ENCODE measurements at regions not wholly inside any gene's neighbourhood (a gene's known extent, or its start where the extent isn't known, plus 50 kb on each side); places are given as distances from the start of the nearest gene placed in this dataset.

DNA sequence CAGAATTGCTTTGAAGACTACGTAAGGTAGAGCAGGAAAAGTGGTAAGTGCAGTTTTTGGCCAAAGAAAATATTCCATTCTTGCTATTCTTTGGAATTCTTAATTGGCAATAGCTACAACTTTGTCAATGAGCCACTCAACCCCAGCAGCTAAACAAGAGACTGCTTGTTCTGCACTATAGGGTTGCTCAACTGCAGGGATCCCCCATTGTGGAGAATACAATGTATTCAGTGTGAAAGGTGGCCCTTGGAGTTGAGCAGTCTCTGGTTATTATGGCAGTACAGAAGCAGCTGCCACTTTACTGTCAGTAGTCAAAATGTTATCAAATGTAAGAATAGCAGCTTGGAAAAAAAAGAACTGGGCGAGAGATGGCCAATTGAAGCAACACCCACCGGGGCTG lies 808.7 kb downstream of the CENPC start:
- TF ChIP-seq, protein P1, sequence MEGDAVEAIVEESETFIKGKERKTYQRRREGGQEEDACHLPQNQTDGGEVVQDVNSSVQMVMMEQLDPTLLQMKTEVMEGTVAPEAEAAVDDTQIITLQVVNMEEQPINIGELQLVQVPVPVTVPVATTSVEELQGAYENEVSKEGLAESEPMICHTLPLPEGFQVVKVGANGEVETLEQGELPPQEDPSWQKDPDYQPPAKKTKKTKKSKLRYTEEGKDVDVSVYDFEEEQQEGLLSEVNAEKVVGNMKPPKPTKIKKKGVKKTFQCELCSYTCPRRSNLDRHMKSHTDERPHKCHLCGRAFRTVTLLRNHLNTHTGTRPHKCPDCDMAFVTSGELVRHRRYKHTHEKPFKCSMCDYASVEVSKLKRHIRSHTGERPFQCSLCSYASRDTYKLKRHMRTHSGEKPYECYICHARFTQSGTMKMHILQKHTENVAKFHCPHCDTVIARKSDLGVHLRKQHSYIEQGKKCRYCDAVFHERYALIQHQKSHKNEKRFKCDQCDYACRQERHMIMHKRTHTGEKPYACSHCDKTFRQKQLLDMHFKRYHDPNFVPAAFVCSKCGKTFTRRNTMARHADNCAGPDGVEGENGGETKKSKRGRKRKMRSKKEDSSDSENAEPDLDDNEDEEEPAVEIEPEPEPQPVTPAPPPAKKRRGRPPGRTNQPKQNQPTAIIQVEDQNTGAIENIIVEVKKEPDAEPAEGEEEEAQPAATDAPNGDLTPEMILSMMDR (conservative IDR thresholded peaks at IDR 0.05; ENCODE audit: low read length) = no peak
- no peak for TF ChIP-seq EZH2phosphoT487 (IDR thresholded peaks at IDR 0.05; ENCODE audit: borderline replicate concordance, low read depth, low read length)

All from OCI-LY7 (cell line).